IMR-90 (cell line): ENCODE measurements at regions not wholly inside any gene's neighbourhood (a gene's known extent, or its start where the extent isn't known, plus 50 kb on each side); places are given as distances from the start of the nearest gene placed in this dataset.

Experiments
- ATAC-seq: fragments of 200-7000 bp; cut with Tn5 transposase; 2 replicates; pipeline ENCODE4 v1.9.1; 2020; ENCODE audit warnings: low read depth, mild to moderate bottlenecking, moderate library complexity
- BruUV-seq: library from RNA; stranded (reverse); fragments of 400-500 nt; replicated peaks from 2 replicates; lab custom pipeline; 2021; lab: Mats Ljungman, UMichigan
- CTCF ChIA-PET: fragments of 300-600 bp; formaldehyde crosslinking; extraction: SDS; loops from one replicate; lab custom pipeline; 2021; ENCODE audit warnings: antibody characterized with exemption; lab: Yijun Ruan, JAX
- POLR2A ChIA-PET: fragments of 300-600 bp; sonication (Branson Sonifier 250); formaldehyde crosslinking; loops from one replicate; lab custom pipeline; 2022; ENCODE audit warnings: antibody characterized with exemption; ENCODE audit not compliant: unreplicated experiment; lab: Charles Lee
- DNase-seq: peaks from one replicate; pipeline ENCODE4 v3.0.0; 2013
- H2AFZ ChIP-seq: replicated peaks from 2 replicates; pipeline ENCODE3; 2013; ENCODE audit warnings: low read length, mild to moderate bottlenecking; ENCODE audit not compliant: poor library complexity
- H2AK5ac ChIP-seq: 2 replicates; pipeline ENCODE4 v1.6.1; 2013; ENCODE audit warnings: low read depth, low read length, inconsistent platforms
- H2AK9ac ChIP-seq: replicated peaks from 2 replicates; pipeline ENCODE3; 2013; ENCODE audit warnings: mild to moderate bottlenecking, low read depth, low read length, moderate library complexity; ENCODE audit not compliant: poor library complexity
- H2BK120ac ChIP-seq: 2 replicates; pipeline ENCODE4 v1.6.1; 2013; ENCODE audit warnings: low read depth, low read length, inconsistent platforms
- H2BK15ac ChIP-seq: 3 replicates; pipeline ENCODE4 v1.6.1; 2013; ENCODE audit warnings: low read depth, low read length, inconsistent platforms
- H2BK20ac ChIP-seq: 2 replicates; pipeline ENCODE4 v1.6.1; 2013; ENCODE audit warnings: low read depth, mild to moderate bottlenecking, inconsistent platforms, low read length, moderate library complexity
- H2BK5ac ChIP-seq: 2 replicates; pipeline ENCODE4 v1.6.1; 2013; ENCODE audit warnings: mild to moderate bottlenecking, low read depth, low read length, inconsistent platforms; ENCODE audit not compliant: poor library complexity, severe bottlenecking
- H3K14ac ChIP-seq: replicated peaks from 2 replicates; pipeline ENCODE4 v1.6.1; 2013; ENCODE audit warnings: low read depth, low read length, inconsistent platforms
- H3K18ac ChIP-seq: 2 replicates; pipeline ENCODE4 v1.6.1; 2013; ENCODE audit warnings: low read depth, low read length, control low read depth
- H3K23ac ChIP-seq: 2 replicates; pipeline ENCODE4 v1.6.1; 2013; ENCODE audit warnings: low read depth, low read length, inconsistent platforms
- H3K27ac ChIP-seq: 2 replicates; pipeline ENCODE4 v1.5.1; 2013; ENCODE audit warnings: mild to moderate bottlenecking, control low read depth, low read length; ENCODE audit not compliant: insufficient read depth
- H3K27me3 ChIP-seq: 2 replicates; pipeline ENCODE4 v1.6.1; 2013; ENCODE audit warnings: low read length; ENCODE audit not compliant: control insufficient read depth, insufficient read depth
- H3K36me3 ChIP-seq: 2 replicates; pipeline ENCODE4 v1.6.1; 2013; ENCODE audit warnings: low read length, mixed read lengths; ENCODE audit not compliant: control insufficient read depth, insufficient read depth
- H3K4ac ChIP-seq: 2 replicates; pipeline ENCODE4 v1.6.1; 2013; ENCODE audit warnings: low read depth, low read length, inconsistent platforms
- H3K4me1 ChIP-seq: 2 replicates; pipeline ENCODE4 v1.6.1; 2013; ENCODE audit warnings: low read length, mixed read lengths; ENCODE audit not compliant: control insufficient read depth, insufficient read depth
- H3K4me2 ChIP-seq: 2 replicates; pipeline ENCODE4 v1.6.1; 2013; ENCODE audit warnings: low read depth, mild to moderate bottlenecking, control low read depth, low read length, moderate library complexity
- H3K4me3 ChIP-seq: 2 replicates; pipeline ENCODE4 v1.5.1; 2013; ENCODE audit warnings: low read depth, mild to moderate bottlenecking, control low read depth, low read length, moderate library complexity; ENCODE audit not compliant: insufficient read depth
- H3K56ac ChIP-seq: 2 replicates; pipeline ENCODE4 v1.6.1; 2013; ENCODE audit warnings: low read length, inconsistent platforms; ENCODE audit not compliant: insufficient read depth; ENCODE audit errors: extremely low read depth
- H3K79me1 ChIP-seq, 2 experiments: 2 replicates each; pipeline ENCODE4 v1.6.1; 2013; ENCODE audit warnings: low read length in 2 of 2, inconsistent platforms in 1 of 2, low read depth in 1 of 2
- H3K9ac ChIP-seq: 2 replicates; pipeline ENCODE4 v1.6.1; 2013; ENCODE audit warnings: low read depth, low read length, control low read depth
- H3K9me1 ChIP-seq: 2 replicates; pipeline ENCODE4 v1.6.1; 2013; ENCODE audit warnings: low read length, inconsistent platforms; ENCODE audit not compliant: insufficient read depth
- H3K9me3 ChIP-seq: 2 replicates; pipeline ENCODE4 v1.6.1; 2013; ENCODE audit warnings: low read length; ENCODE audit not compliant: control insufficient read depth, insufficient read depth
- H4K20me1 ChIP-seq: 2 replicates; pipeline ENCODE4 v1.6.1; 2013; ENCODE audit warnings: low read length, inconsistent platforms; ENCODE audit not compliant: insufficient read depth
- H4K5ac ChIP-seq: 2 replicates; pipeline ENCODE4 v1.6.1; 2013; ENCODE audit warnings: mild to moderate bottlenecking, low read depth, low read length, control low read depth
- H4K8ac ChIP-seq, 2 experiments: 2 replicates each; pipeline ENCODE4 v1.6.1; 2013; ENCODE audit warnings: low read depth in 2 of 2, low read length in 2 of 2, control low read depth in 1 of 2, inconsistent platforms in 1 of 2
- H4K91ac ChIP-seq: 2 replicates; pipeline ENCODE4 v1.6.1; 2013; ENCODE audit warnings: low read depth, low read length, inconsistent platforms; ENCODE audit not compliant: insufficient read depth
- CTCF ChIP-seq: conservative IDR thresholded peaks from 2 replicates; pipeline ENCODE4 v1.5.1; 2012; ENCODE audit warnings: mild to moderate bottlenecking, low read depth, low read length, improper control_type of control experiment
- MAZ ChIP-seq: IDR thresholded peaks from 2 replicates; pipeline ENCODE4 v1.6.1; 2012; ENCODE audit warnings: low read depth, mild to moderate bottlenecking, low read length, improper control_type of control experiment, moderate library complexity, borderline replicate concordance
- SMC3 ChIP-seq: fragments of 150-350 bp; IDR thresholded peaks from 2 replicates; pipeline ENCODE4 v1.6.1; 2016; ENCODE audit warnings: low read depth, mild to moderate bottlenecking, antibody characterized with exemption, low read length, moderate library complexity
- USF2 ChIP-seq: fragments of 150-350 bp; IDR thresholded peaks from 2 replicates; pipeline ENCODE4 v1.6.1; 2017; ENCODE audit warnings: mild to moderate bottlenecking, antibody characterized with exemption, low read length, low read depth
- WGBS, 2 experiments: methylation state at CpG; one replicate each; pipeline versions ENCODE4 v1.1.5 to v1.1.7; 2013; ENCODE audit warnings: missing lambda C conversion rate in 2 of 2; ENCODE audit not compliant: insufficient read length in 1 of 2; ENCODE audit errors: extremely low coverage in 2 of 2; 5-methylcytosine and 5-hydroxymethylcytosine counted together
- dilution Hi-C: fragments of 300-500 bp; cut with HindIII; formaldehyde crosslinking; loops from one replicate; pipeline ENCODE4 v1.14.3; 2018; ENCODE audit warnings: low sequenced_read_pairs; ENCODE audit not compliant: unreplicated experiment
- in situ Hi-C: fragments of 300-500 bp; cut with MboI; formaldehyde crosslinking; loops from 3 replicates; pipeline ENCODE4 v1.14.3; 2019; ENCODE audit warnings: low sequenced_read_pairs, inconsistent platforms, mixed read lengths
- intact Hi-C: fragments of 100-400 bp; cut with micrococcal nuclease; formaldehyde crosslinking; loops from 2 replicates; pipeline ENCODE4 v1.10.0; 2022

- Histone ChIP-seq H4K5ac (no peak overlapping the region), H2AFZ (no peak overlapping the region), H2BK15ac (no peak overlapping the region), H3K27ac (no peak overlapping the region), H2BK5ac (no peak overlapping the region), H2BK20ac (no peak overlapping the region), H3K14ac (no peak overlapping the region), H3K9ac (no peak overlapping the region), H3K23ac (no peak overlapping the region), H2BK120ac (no peak overlapping the region), H3K18ac (no peak overlapping the region), H3K9me3 (no peaks in the 10 kb centered on the region), H2AK9ac (no peak overlapping the region), H3K36me3 (no peaks in the 10 kb centered on the region), H4K91ac (no peak overlapping the region), H3K27me3 (no peaks in the 10 kb centered on the region), H3K4me2 (no peak overlapping the region), H3K79me1 (no peaks in the 10 kb centered on the region), H3K4me1 (no peaks in the 10 kb centered on the region), H3K4ac (no peak overlapping the region), H3K56ac (no peak overlapping the region), H4K8ac (no peak overlapping the region), H3K4me3 (no peak overlapping the region), H4K20me1 (no peaks in the 10 kb centered on the region), H3K9me1 (no peaks in the 10 kb centered on the region), H2AK5ac (no peak overlapping the region)
- dilution Hi-C loops (no loop called here), intact Hi-C loops (no loop called here), in situ Hi-C loops (no loop called here)
- CTCF ChIA-PET = no interaction called here
- POLR2A ChIA-PET = no interaction called here
- ATAC-seq (no peak), DNase-seq (no peak)
- no TSS peak for BruUV-seq
- no CpG with 5 or more reads among the region's 3 CpGs for WGBS, 2 experiments
- no peak for TF ChIP-seq CTCF
- TF ChIP-seq MAZ = no peak
- no peak for TF ChIP-seq SMC3
- TF ChIP-seq USF2 = no peak
These were observed 238.6 kb upstream of the CSNK1A1L start for GRCh38 chr13:37344056-37344455.
